ENCODE measurements at regions not wholly inside any gene's neighbourhood (a gene's known extent, or its start where the extent isn't known, plus 50 kb on each side); places are given as distances from the start of the nearest gene placed in this dataset.

- TF ChIP-seq BHLHE40 (IDR thresholded peaks at IDR 0.05; ENCODE audit: borderline replicate concordance in 1 of 2, low read depth in 2 of 2, low read length in 1 of 2) (no peak), USF1 (IDR thresholded peaks at IDR 0.05; ENCODE audit: borderline replicate concordance, extremely low read length, insufficient read depth, low read depth, low read length) (no peak)
Observed at GRCh38 chr5:62731022-62731421, 152.4 kb downstream of the LRRC70 start.

All from GM12878 (cell line).